ENCODE measurements at regions not wholly inside any gene's neighbourhood (a gene's known extent, or its start where the extent isn't known, plus 50 kb on each side); places are given as distances from the start of the nearest gene placed in this dataset.

- H3K27me3 Mint-ChIP-seq (ENCODE audit: low read depth), result no peaks in the 10 kb centered on the region
- H3K27ac Mint-ChIP-seq, result no peak overlapping the region
Measured at GRCh38 chr17:14641117-14641516, 340.2 kb downstream of the HS3ST3B1 start.

GRCh38 chr17:14637260-14637659 lies 336.4 kb downstream of the HS3ST3B1 start:
- TF ChIP-seq ZNF138 (CRISPR knock-in tag; conservative IDR thresholded peaks at IDR 0.05), result no peak
- TF ChIP-seq NR1H2 (CRISPR knock-in tag; IDR thresholded peaks at IDR 0.05), result no peak
- DNase-seq (ENCODE audit: low spot score) (no peak), ATAC-seq (no peak)
- Mint-ChIP-seq H3K9me3 (peaks cover 6% of the 10 kb centered on the region; the same call in 1 of the 2 replicates), H3K36me3 (no peaks in the 10 kb centered on the region), H3K27ac (no peak overlapping the region), H3K27me3 (ENCODE audit: low read depth) (no peaks in the 10 kb centered on the region), H3K4me3 (no peak overlapping the region), H3K4me1 (no peaks in the 10 kb centered on the region)
- ChIA-PET POLR2A (no interaction called here), CTCF (no interaction called here)

More at GRCh38 chr17:14641117-14641516, 340.2 kb downstream of the HS3ST3B1 start:
- DNase-seq (ENCODE audit: low spot score) (no peak), ATAC-seq (no peak)
- TF ChIP-seq GTF2I (CRISPR knock-in tag; conservative IDR thresholded peaks at IDR 0.05) (no peak), ARID4B (CRISPR knock-in tag; IDR thresholded peaks at IDR 0.05; ENCODE audit: borderline replicate concordance) (no peak), EMX1 (CRISPR knock-in tag; IDR thresholded peaks at IDR 0.05) (no peak)
- Mint-ChIP-seq H3K36me3 (no peaks in the 10 kb centered on the region), H3K4me3 (no peak overlapping the region), H3K4me1 (no peaks in the 10 kb centered on the region), H3K9me3 (peaks cover 6% of the 10 kb centered on the region; the same call in 1 of the 2 replicates)
- ChIA-PET CTCF (no interaction called here), POLR2A (no interaction called here)

- H3K27me3 Mint-ChIP-seq (ENCODE audit: low read depth), result peaks cover 6% of the 10 kb centered on the region
- no peak for TF ChIP-seq IRF1 (CRISPR knock-in tag; IDR thresholded peaks at IDR 0.05)
- no peak for TF ChIP-seq NFE2L1 (CRISPR knock-in tag; IDR thresholded peaks at IDR 0.05)
- no peak for TF ChIP-seq NFYB (CRISPR knock-in tag; conservative IDR thresholded peaks at IDR 0.05; ENCODE audit: low read depth)
- no peak for TF ChIP-seq TCF7 (CRISPR knock-in tag; IDR thresholded peaks at IDR 0.05; ENCODE audit: low read depth)
- TF ChIP-seq ZNF512 (CRISPR knock-in tag; IDR thresholded peaks at IDR 0.05; ENCODE audit: borderline replicate concordance), result no peak
- TF ChIP-seq ZNF423 (CRISPR knock-in tag; IDR thresholded peaks at IDR 0.05), result no peak
- no peak for TF ChIP-seq ZMAT4 (CRISPR knock-in tag; IDR thresholded peaks at IDR 0.05)
- no peak for TF ChIP-seq ZBTB43 (CRISPR knock-in tag; IDR thresholded peaks at IDR 0.05)
- no peak for TF ChIP-seq SOX15 (CRISPR knock-in tag; IDR thresholded peaks at IDR 0.05)
- TF ChIP-seq JAZF1 (CRISPR knock-in tag; IDR thresholded peaks at IDR 0.05), result no peak
- no peak for TF ChIP-seq CBFB (CRISPR knock-in tag; IDR thresholded peaks at IDR 0.05; ENCODE audit: low read depth)
- no peak for TF ChIP-seq TP53 (CRISPR knock-in tag; IDR thresholded peaks at IDR 0.05)
- TF ChIP-seq TEAD4 (CRISPR knock-in tag; IDR thresholded peaks at IDR 0.05), result no peak
- TF ChIP-seq SP1 (CRISPR knock-in tag; conservative IDR thresholded peaks at IDR 0.05), result no peak
- TF ChIP-seq EMX1 (CRISPR knock-in tag; IDR thresholded peaks at IDR 0.05), result no peak
- no peak for TF ChIP-seq USF2 (CRISPR knock-in tag; IDR thresholded peaks at IDR 0.05)
- TF ChIP-seq ZNF396 (CRISPR knock-in tag; IDR thresholded peaks at IDR 0.05; ENCODE audit: borderline replicate concordance), result no peak
- no peak for TF ChIP-seq NR2C2 (CRISPR knock-in tag; IDR thresholded peaks at IDR 0.05)
- TF ChIP-seq CREB1 (CRISPR knock-in tag; IDR thresholded peaks at IDR 0.05), result no peak
- ATAC-seq, result no peak
Measured at GRCh38 chr17:14630621-14631020, 329.7 kb downstream of the HS3ST3B1 start.

More at GRCh38 chr17:14630621-14631020, 329.7 kb downstream of the HS3ST3B1 start:
- ChIA-PET CTCF (no interaction called here), POLR2A (no interaction called here)
- no peak overlapping the region for H3K4me3 Mint-ChIP-seq
- no peaks in the 10 kb centered on the region for H3K4me1 Mint-ChIP-seq
- H3K9me3 Mint-ChIP-seq, result peaks cover 11% of the 10 kb centered on the region; the same call in 1 of the 2 replicates
- H3K27ac Mint-ChIP-seq, result no peak overlapping the region
- no peak for DNase-seq (ENCODE audit: low spot score)
- peaks cover 5% of the 10 kb centered on the region for H3K36me3 Mint-ChIP-seq

All from WTC11 (cell line).